OCI-LY1 (cell line): ENCODE measurements at regions not wholly inside any gene's neighbourhood (a gene's known extent, or its start where the extent isn't known, plus 50 kb on each side); places are given as distances from the start of the nearest gene placed in this dataset.

Source experiments
- EZH2 ChIP-seq: fragments of 200-600 bp; sonication (generic), shearing (Covaris generic); IDR thresholded peaks from 2 replicates; pipeline ENCODE4 v1.8.0; 2017; ENCODE audit warnings: borderline replicate concordance, mixed run types, mild to moderate bottlenecking, antibody characterized with exemption, low read length, moderate library complexity, mixed read lengths
- TF ChIP-seq, protein P1 (sequence below): fragments of 200-600 bp; sonication (generic), shearing (Covaris generic); IDR thresholded peaks from 2 replicates; pipeline ENCODE4 v1.5.1; 2017; ENCODE audit warnings: mild to moderate bottlenecking, antibody characterized with exemption, low read length, moderate library complexity, mixed read lengths

DNA sequence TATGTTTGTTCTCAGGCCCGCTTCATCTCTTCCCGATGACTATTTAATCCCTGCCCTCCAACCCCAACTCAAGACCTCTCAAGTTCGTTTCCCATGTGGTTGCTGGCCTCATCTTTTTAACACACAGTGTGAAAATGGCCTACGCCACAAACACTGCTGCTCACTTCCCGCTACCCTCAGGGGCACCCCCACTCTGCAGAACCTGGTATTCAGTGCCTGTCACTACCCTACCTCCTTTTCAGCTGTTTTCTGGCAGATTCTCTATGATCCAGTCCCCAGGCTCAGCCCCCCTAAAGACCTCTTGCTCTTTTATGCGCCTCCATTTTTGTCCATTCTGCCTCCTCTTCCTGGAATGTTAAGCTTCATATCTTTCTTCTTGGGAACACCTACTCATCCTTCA, 152.6 kb upstream of the C1orf174 start:
- TF ChIP-seq, protein P1, sequence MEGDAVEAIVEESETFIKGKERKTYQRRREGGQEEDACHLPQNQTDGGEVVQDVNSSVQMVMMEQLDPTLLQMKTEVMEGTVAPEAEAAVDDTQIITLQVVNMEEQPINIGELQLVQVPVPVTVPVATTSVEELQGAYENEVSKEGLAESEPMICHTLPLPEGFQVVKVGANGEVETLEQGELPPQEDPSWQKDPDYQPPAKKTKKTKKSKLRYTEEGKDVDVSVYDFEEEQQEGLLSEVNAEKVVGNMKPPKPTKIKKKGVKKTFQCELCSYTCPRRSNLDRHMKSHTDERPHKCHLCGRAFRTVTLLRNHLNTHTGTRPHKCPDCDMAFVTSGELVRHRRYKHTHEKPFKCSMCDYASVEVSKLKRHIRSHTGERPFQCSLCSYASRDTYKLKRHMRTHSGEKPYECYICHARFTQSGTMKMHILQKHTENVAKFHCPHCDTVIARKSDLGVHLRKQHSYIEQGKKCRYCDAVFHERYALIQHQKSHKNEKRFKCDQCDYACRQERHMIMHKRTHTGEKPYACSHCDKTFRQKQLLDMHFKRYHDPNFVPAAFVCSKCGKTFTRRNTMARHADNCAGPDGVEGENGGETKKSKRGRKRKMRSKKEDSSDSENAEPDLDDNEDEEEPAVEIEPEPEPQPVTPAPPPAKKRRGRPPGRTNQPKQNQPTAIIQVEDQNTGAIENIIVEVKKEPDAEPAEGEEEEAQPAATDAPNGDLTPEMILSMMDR = no peak
- no peak for TF ChIP-seq EZH2
